ENCODE measurements at regions not wholly inside any gene's neighbourhood (a gene's known extent, or its start where the extent isn't known, plus 50 kb on each side); places are given as distances from the start of the nearest gene placed in this dataset. TPM values are rescaled to one million over a fixed set of nuclear protein-coding genes. Genes with fewer than 3 reads are reported as not detected.

Small RNA genes in the stretch of these regions (small RNA-seq; reads per million reads assigned to genes)
- not detected for gene RN7SL383P (ENCODE audit: insufficient read depth)

Measured in H1 (cell line).